ENCODE measurements at regions not wholly inside any gene's neighbourhood (a gene's known extent, or its start where the extent isn't known, plus 50 kb on each side); places are given as distances from the start of the nearest gene placed in this dataset.
"Not testable (repeated sequence)": the region's sequence is repeated elsewhere in the genome, so short reads cannot be mapped to it uniquely, and the experiment has no call there.

DNA sequence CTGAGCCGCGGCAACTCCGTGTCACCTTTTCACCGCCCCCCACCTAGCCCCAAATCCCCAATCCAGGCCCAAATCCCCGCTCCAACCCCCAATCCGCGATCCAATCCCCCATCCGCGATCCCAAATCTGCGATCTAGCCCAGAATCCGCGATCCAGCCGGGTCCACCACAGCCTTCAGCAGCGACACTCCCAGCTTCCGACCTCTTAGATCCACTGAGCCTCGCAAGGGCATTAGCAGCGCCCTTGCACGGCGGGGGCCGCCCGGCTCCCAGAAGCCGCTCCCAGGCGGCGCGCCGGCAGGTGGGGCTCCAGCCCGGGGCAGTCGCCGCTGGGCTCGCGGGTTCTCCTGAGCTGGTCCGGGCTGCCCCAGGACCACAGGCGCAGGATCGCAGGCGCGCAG is 116.1 kb upstream of the TPTE start:
- BruUV-seq (replicated peaks); POLR2A ChIA-PET (ENCODE audit: unreplicated experiment); H3K27me3 ChIP-seq (ENCODE audit: control insufficient read depth, insufficient read depth, low read length); H4K8ac ChIP-seq (ENCODE audit: low read depth in 2 of 2, low read length in 2 of 2); dilution Hi-C loops (cut with HindIII; ENCODE audit: low sequenced_read_pairs, unreplicated experiment); H3K4me2 ChIP-seq (ENCODE audit: low read depth, low read length); in situ Hi-C loops (cut with MboI; ENCODE audit: low sequenced_read_pairs); H4K20me1 ChIP-seq (ENCODE audit: insufficient read depth, low read length); H2BK20ac ChIP-seq (ENCODE audit: low read depth, low read length); H4K5ac ChIP-seq (ENCODE audit: low read depth, low read length); H3K56ac ChIP-seq (ENCODE audit: extremely low read depth, insufficient read depth, low read length); H3K9ac ChIP-seq (ENCODE audit: low read depth, low read length); H3K23ac ChIP-seq (ENCODE audit: low read depth, low read length); H2BK15ac ChIP-seq (ENCODE audit: low read depth, low read length); H3K4ac ChIP-seq (ENCODE audit: low read depth, low read length); H3K18ac ChIP-seq (ENCODE audit: low read depth, low read length); H2AK5ac ChIP-seq (ENCODE audit: low read depth, low read length); H3K36me3 ChIP-seq (ENCODE audit: control insufficient read depth, insufficient read depth, low read length); H2BK5ac ChIP-seq (ENCODE audit: low read depth, low read length, poor library complexity, severe bottlenecking); CTCF ChIA-PET; H3K4me3 ChIP-seq (ENCODE audit: insufficient read depth, low read depth, low read length); intact Hi-C loops (cut with micrococcal nuclease); H3K9me1 ChIP-seq (ENCODE audit: insufficient read depth, low read length); H3K14ac ChIP-seq (replicated peaks; ENCODE audit: low read depth, low read length); H2AK9ac ChIP-seq (replicated peaks; ENCODE audit: low read depth, low read length, poor library complexity); ATAC-seq (ENCODE audit: low read depth); H2BK120ac ChIP-seq (ENCODE audit: low read depth, low read length); H4K91ac ChIP-seq (ENCODE audit: insufficient read depth, low read depth, low read length); H3K27ac ChIP-seq (ENCODE audit: insufficient read depth, low read length); H3K79me1 ChIP-seq (ENCODE audit: low read depth in 1 of 2, low read length in 2 of 2); DNase-seq; H3K4me1 ChIP-seq (ENCODE audit: control insufficient read depth, insufficient read depth, low read length); H2AFZ ChIP-seq (replicated peaks; ENCODE audit: low read length, poor library complexity): not testable (repeated sequence)
- peaks cover 13% of the 10 kb centered on the region for H3K9me3 ChIP-seq (ENCODE audit: control insufficient read depth, insufficient read depth, low read length)
- 62% methylated on average over 25 of the region's 36 CpGs; no CpG with 5 or more reads in 1 of the 2 experiments for WGBS, 2 experiments (ENCODE audit: extremely low coverage in 2 of 2, insufficient read length in 1 of 2)

DNA sequence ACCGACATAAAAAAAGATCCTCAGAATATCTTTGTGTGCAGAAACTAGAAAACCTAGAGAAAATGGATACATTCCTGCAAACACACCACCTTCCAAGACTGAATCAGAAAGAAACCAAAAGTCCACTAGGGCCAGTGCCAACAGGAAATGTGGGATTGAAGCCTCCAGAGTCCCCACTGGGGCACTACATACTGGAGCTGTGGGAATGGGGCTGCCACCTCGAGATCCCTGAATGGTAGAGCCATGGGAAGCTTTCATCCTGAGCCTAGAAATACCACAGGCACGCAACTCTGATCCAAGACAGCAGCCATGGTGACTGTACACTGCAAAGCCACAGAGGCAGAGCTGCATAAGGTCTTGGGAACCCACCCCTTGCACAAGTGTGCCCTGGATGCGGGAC is 111.6 kb upstream of the TPTE start:
- H3K4me2 ChIP-seq (ENCODE audit: low read depth, low read length); H3K56ac ChIP-seq (ENCODE audit: extremely low read depth, insufficient read depth, low read length); in situ Hi-C loops (cut with MboI; ENCODE audit: low sequenced_read_pairs); H3K9ac ChIP-seq (ENCODE audit: low read depth, low read length); H2BK20ac ChIP-seq (ENCODE audit: low read depth, low read length); H3K18ac ChIP-seq (ENCODE audit: low read depth, low read length); H3K36me3 ChIP-seq (ENCODE audit: control insufficient read depth, insufficient read depth, low read length); H2BK120ac ChIP-seq (ENCODE audit: low read depth, low read length); H4K5ac ChIP-seq (ENCODE audit: low read depth, low read length); H2AFZ ChIP-seq (replicated peaks; ENCODE audit: low read length, poor library complexity); H2BK5ac ChIP-seq (ENCODE audit: low read depth, low read length, poor library complexity, severe bottlenecking); H4K8ac ChIP-seq (ENCODE audit: low read depth in 2 of 2, low read length in 2 of 2); H2BK15ac ChIP-seq (ENCODE audit: low read depth, low read length); H3K23ac ChIP-seq (ENCODE audit: low read depth, low read length); ATAC-seq (ENCODE audit: low read depth); H3K27ac ChIP-seq (ENCODE audit: insufficient read depth, low read length); H3K14ac ChIP-seq (replicated peaks; ENCODE audit: low read depth, low read length); H3K27me3 ChIP-seq (ENCODE audit: control insufficient read depth, insufficient read depth, low read length); H2AK5ac ChIP-seq (ENCODE audit: low read depth, low read length); dilution Hi-C loops (cut with HindIII; ENCODE audit: low sequenced_read_pairs, unreplicated experiment); H2AK9ac ChIP-seq (replicated peaks; ENCODE audit: low read depth, low read length, poor library complexity); DNase-seq; intact Hi-C loops (cut with micrococcal nuclease); H3K4ac ChIP-seq (ENCODE audit: low read depth, low read length); H3K9me1 ChIP-seq (ENCODE audit: insufficient read depth, low read length); H3K79me1 ChIP-seq (ENCODE audit: low read depth in 1 of 2, low read length in 2 of 2); POLR2A ChIA-PET (ENCODE audit: unreplicated experiment); CTCF ChIA-PET; H4K20me1 ChIP-seq (ENCODE audit: insufficient read depth, low read length); H3K4me1 ChIP-seq (ENCODE audit: control insufficient read depth, insufficient read depth, low read length); H3K4me3 ChIP-seq (ENCODE audit: insufficient read depth, low read depth, low read length); BruUV-seq (replicated peaks); H4K91ac ChIP-seq (ENCODE audit: insufficient read depth, low read depth, low read length): not testable (repeated sequence)
- H3K9me3 ChIP-seq (ENCODE audit: control insufficient read depth, insufficient read depth, low read length), result peaks cover 17% of the 10 kb centered on the region
- no CpG with 5 or more reads among the region's 4 CpGs for WGBS, 2 experiments (ENCODE audit: extremely low coverage in 2 of 2, insufficient read length in 1 of 2)

Data from IMR-90 (cell line).